IPS-20b (cell line): ENCODE measurements at regions not wholly inside any gene's neighbourhood (a gene's known extent, or its start where the extent isn't known, plus 50 kb on each side); places are given as distances from the start of the nearest gene placed in this dataset.
"Not testable (repeated sequence)": the region's sequence is repeated elsewhere in the genome, so short reads cannot be mapped to it uniquely, and the experiment has no call there.

ENCODE experiments used
- H3K27ac ChIP-seq: one replicate; pipeline ENCODE4 v1.5.1; 2013; ENCODE audit warnings: low read length
- H3K27me3 ChIP-seq: 2 replicates; pipeline ENCODE4 v1.6.1; 2013; ENCODE audit warnings: mild to moderate bottlenecking, low read length, inconsistent platforms; ENCODE audit not compliant: insufficient read depth
- H3K36me3 ChIP-seq: 2 replicates; pipeline ENCODE4 v1.6.1; 2013; ENCODE audit warnings: low read depth, mild to moderate bottlenecking, inconsistent platforms, low read length, moderate library complexity; ENCODE audit not compliant: insufficient read depth
- H3K4me1 ChIP-seq: 2 replicates; pipeline ENCODE4 v1.6.1; 2013; ENCODE audit warnings: mild to moderate bottlenecking, control low read depth, inconsistent platforms, low read length, moderate library complexity; ENCODE audit not compliant: insufficient read depth
- H3K4me3 ChIP-seq: 2 replicates; pipeline ENCODE4 v1.5.1; 2013; ENCODE audit warnings: mild to moderate bottlenecking, low read length, inconsistent platforms
- H3K9ac ChIP-seq: 2 replicates; pipeline ENCODE4 v1.6.1; 2013; ENCODE audit warnings: low read depth, mild to moderate bottlenecking, inconsistent platforms, low read length, moderate library complexity
- H3K9me3 ChIP-seq: 2 replicates; pipeline ENCODE4 v1.6.1; 2013; ENCODE audit warnings: mild to moderate bottlenecking, low read depth, low read length, inconsistent platforms; ENCODE audit not compliant: insufficient read depth

GRCh38 chr18:54433368-54433767 is 75.7 kb downstream of the C18orf54 start:
- Histone ChIP-seq H3K9me3 (no peaks in the 10 kb centered on the region), H3K4me3 (no peak overlapping the region), H3K36me3 (no peaks in the 10 kb centered on the region), H3K27ac (no peak overlapping the region), H3K27me3 (no peaks in the 10 kb centered on the region), H3K9ac (no peak overlapping the region), H3K4me1 (no peaks in the 10 kb centered on the region)

- no peak overlapping the region for H3K9ac ChIP-seq
- H3K27me3 ChIP-seq: no peaks in the 10 kb centered on the region
- H3K4me3 ChIP-seq: no peak overlapping the region
- H3K27ac ChIP-seq: no peak overlapping the region
- H3K4me1 ChIP-seq: no peaks in the 10 kb centered on the region
- no peaks in the 10 kb centered on the region for H3K9me3 ChIP-seq
- no peaks in the 10 kb centered on the region for H3K36me3 ChIP-seq
These were observed 76.2 kb downstream of the C18orf54 start for GRCh38 chr18:54433857-54434256.

GRCh38 chr18:54434453-54434852 is 76.7 kb downstream of the C18orf54 start:
- no peaks in the 10 kb centered on the region for H3K27me3 ChIP-seq
- H3K4me1 ChIP-seq: no peaks in the 10 kb centered on the region
- no peak overlapping the region for H3K27ac ChIP-seq
- no peaks in the 10 kb centered on the region for H3K36me3 ChIP-seq
- no peak overlapping the region for H3K4me3 ChIP-seq
- no peak overlapping the region for H3K9ac ChIP-seq
- H3K9me3 ChIP-seq: no peaks in the 10 kb centered on the region

GRCh38 chr18:54436501-54436900 is 78.8 kb downstream of the C18orf54 start:
- Histone ChIP-seq H3K4me3 (no peak overlapping the region), H3K36me3 (no peaks in the 10 kb centered on the region), H3K9me3 (no peaks in the 10 kb centered on the region), H3K27ac (no peak overlapping the region), H3K9ac (no peak overlapping the region), H3K4me1 (no peaks in the 10 kb centered on the region), H3K27me3 (no peaks in the 10 kb centered on the region)

GRCh38 chr18:54440292-54440691 is 82.6 kb downstream of the C18orf54 start:
- no peaks in the 10 kb centered on the region for H3K9me3 ChIP-seq
- no peaks in the 10 kb centered on the region for H3K36me3 ChIP-seq
- H3K4me3 ChIP-seq: no peak overlapping the region
- H3K27ac ChIP-seq: no peak overlapping the region
- no peaks in the 10 kb centered on the region for H3K4me1 ChIP-seq
- no peak overlapping the region for H3K9ac ChIP-seq
- no peaks in the 10 kb centered on the region for H3K27me3 ChIP-seq

GRCh38 chr18:54444319-54444914 is 86.7 kb downstream of the C18orf54 start:
- H3K27ac ChIP-seq: no peak overlapping the region
- no peak overlapping the region for H3K4me3 ChIP-seq
- H3K4me1 ChIP-seq: no peaks in the 10 kb centered on the region
- H3K9me3 ChIP-seq: no peaks in the 10 kb centered on the region; the same call in 1 of the 2 replicates
- H3K27me3 ChIP-seq: no peaks in the 10 kb centered on the region
- H3K9ac ChIP-seq: no peak overlapping the region
- no peaks in the 10 kb centered on the region for H3K36me3 ChIP-seq

- Histone ChIP-seq H3K4me3 (no peak overlapping the region), H3K27me3 (no peaks in the 10 kb centered on the region), H3K27ac (no peak overlapping the region), H3K4me1 (no peaks in the 10 kb centered on the region), H3K9ac (no peak overlapping the region), H3K36me3 (no peaks in the 10 kb centered on the region), H3K9me3 (no peaks in the 10 kb centered on the region)
These were observed 96.3 kb downstream of the C18orf54 start for GRCh38 chr18:54453996-54454395.

- no peak overlapping the region for H3K4me3 ChIP-seq
These were observed 107.8 kb downstream of the C18orf54 start for GRCh38 chr18:54465502-54465901.

GRCh38 chr18:54466248-54467005 is 108.7 kb downstream of the C18orf54 start:
- H3K4me1 ChIP-seq: peaks cover 2% of the 10 kb centered on the region; the same call in 1 of the 2 replicates
- no peaks in the 10 kb centered on the region for H3K9me3 ChIP-seq
- no peaks in the 10 kb centered on the region for H3K27me3 ChIP-seq
- no peak overlapping the region for H3K4me3 ChIP-seq
- no peaks in the 10 kb centered on the region for H3K36me3 ChIP-seq
- H3K27ac ChIP-seq: no peak overlapping the region
- H3K9ac ChIP-seq: no peak overlapping the region

More at GRCh38 chr18:54465502-54465901, 107.8 kb downstream of the C18orf54 start:
- Histone ChIP-seq H3K9ac (no peak overlapping the region), H3K4me1 (peaks cover 2% of the 10 kb centered on the region; the same call in 1 of the 2 replicates), H3K36me3 (no peaks in the 10 kb centered on the region), H3K27me3 (no peaks in the 10 kb centered on the region), H3K27ac (no peak overlapping the region), H3K9me3 (no peaks in the 10 kb centered on the region)

GRCh38 chr18:54479365-54479764 is 111.7 kb upstream of the DYNAP start:
- Histone ChIP-seq H3K4me3 (no peak overlapping the region), H3K27me3 (no peaks in the 10 kb centered on the region), H3K27ac (no peak overlapping the region), H3K4me1 (no peaks in the 10 kb centered on the region), H3K9me3 (no peaks in the 10 kb centered on the region), H3K9ac (no peak overlapping the region), H3K36me3 (no peaks in the 10 kb centered on the region)

- no peaks in the 10 kb centered on the region for H3K4me1 ChIP-seq
- H3K27ac ChIP-seq: no peak overlapping the region
- H3K36me3 ChIP-seq: no peaks in the 10 kb centered on the region
- H3K9me3 ChIP-seq: no peaks in the 10 kb centered on the region
- H3K9ac ChIP-seq: no peak overlapping the region
- H3K27me3 ChIP-seq: no peaks in the 10 kb centered on the region
- no peak overlapping the region for H3K4me3 ChIP-seq
These were observed 110.4 kb upstream of the DYNAP start for GRCh38 chr18:54480616-54481015.

- not testable (repeated sequence) for H3K27me3 ChIP-seq, H3K27ac ChIP-seq, H3K9me3 ChIP-seq, H3K36me3 ChIP-seq, H3K9ac ChIP-seq, H3K4me3 ChIP-seq, H3K4me1 ChIP-seq
These were observed 88.6 kb upstream of the DYNAP start for GRCh38 chr18:54502451-54502850.
